GM19328 (cell line): ENCODE measurements at regions not wholly inside any gene's neighbourhood (a gene's known extent, or its start where the extent isn't known, plus 50 kb on each side); places are given as distances from the start of the nearest gene placed in this dataset.
"Not testable (repeated sequence)": the region's sequence is repeated elsewhere in the genome, so short reads cannot be mapped to it uniquely, and the experiment has no call there.

Source experiments
- ATAC-seq: cut with Tn5 transposase; IDR thresholded peaks from one replicate; pipeline ENCODE4 v1.9.1; 2021; ENCODE audit warnings: mild to moderate bottlenecking, moderate library complexity; ENCODE audit not compliant: unreplicated experiment

DNA sequence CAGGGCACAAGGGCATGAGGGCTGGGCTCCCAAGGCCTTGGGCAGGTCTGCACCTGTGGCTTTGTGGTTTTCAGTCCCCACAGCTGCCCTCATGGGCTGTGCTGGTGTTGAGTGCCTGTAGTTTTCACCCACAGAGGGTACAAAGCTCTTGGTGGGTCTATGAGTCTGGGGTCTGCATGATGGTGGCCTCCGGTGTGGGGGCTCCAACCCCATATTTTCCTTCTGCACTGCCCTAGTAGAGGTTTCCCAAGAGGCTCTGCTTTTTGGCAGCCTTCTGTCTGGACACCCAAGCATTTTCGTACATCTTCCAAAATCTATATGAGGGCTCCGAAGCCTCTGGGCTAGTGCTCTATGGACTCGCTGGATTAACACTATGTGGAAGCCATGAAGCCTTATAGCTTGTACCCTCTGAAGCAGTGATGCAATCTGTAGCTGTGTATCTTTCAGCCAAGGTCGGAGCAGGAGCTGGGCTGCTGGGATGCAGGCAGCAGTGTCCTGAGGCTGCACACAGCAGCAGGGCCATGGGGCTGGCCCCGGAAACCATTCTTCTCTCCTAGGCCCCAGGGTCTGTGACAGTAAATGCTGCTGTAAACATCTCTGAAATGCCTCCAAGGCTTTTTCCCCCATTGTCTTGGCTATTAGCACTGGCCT, 240.3 kb downstream of the CWH43 start:
- ATAC-seq = not testable (repeated sequence)

DNA sequence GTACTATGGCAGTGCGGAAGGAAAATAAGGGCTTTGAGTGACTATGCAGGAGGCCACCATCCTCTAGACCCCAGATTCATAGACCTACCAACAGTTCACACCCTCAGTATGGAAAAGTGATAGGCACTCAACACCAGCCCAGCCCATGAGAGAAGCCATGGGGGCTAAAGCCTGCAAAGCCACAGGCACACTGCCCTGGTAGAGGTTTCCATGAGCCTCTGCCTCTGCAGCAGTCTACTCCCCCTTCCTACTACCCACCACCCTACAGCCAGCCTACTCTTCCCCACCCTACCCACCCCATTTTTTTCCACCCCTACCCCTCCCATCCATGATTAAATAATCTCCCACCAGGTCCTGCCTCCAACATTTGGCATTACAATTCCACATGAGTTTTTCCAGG, 241.9 kb downstream of the CWH43 start:
- not testable (repeated sequence) for ATAC-seq

DNA sequence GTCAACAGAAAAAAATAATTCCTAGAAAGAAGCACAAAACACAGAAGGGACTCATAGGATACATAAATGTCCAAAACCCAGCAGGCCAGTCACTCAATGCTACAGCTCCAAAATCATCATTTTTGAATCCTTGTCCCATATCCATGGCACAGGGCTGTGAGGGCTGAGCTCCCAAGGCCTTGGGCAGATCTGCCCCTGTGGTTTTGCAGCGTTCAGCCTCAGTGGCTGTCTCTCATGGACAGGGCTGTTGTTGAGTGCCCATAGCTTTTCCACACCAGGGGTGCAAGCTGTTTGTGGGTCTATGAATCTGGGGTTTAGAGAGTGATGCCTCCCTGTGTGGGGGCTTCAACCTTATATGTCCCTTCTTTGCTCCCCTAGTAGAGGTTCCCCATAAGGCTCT, 243.2 kb downstream of the CWH43 start:
- not testable (repeated sequence) for ATAC-seq

DNA sequence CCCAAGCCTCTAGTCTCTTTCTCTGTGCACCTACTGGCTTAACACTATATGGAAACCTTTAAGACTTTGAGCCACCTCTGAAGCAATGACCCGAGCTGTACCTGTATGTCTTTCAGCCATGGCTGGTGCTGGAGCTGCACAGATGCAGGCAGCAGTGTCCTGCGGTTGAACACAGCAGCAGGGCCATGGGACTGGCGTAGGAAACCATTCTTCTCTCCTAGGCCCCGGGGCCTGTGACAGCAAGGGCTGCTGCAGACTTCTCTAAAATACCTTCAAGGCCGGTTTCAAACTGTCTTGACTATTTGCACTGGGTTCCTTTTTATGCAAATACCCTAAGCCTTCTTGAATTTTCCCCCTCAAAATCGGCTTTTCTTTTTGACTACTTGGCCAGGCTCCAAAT, 243.6 kb downstream of the CWH43 start:
- not testable (repeated sequence) for ATAC-seq

DNA sequence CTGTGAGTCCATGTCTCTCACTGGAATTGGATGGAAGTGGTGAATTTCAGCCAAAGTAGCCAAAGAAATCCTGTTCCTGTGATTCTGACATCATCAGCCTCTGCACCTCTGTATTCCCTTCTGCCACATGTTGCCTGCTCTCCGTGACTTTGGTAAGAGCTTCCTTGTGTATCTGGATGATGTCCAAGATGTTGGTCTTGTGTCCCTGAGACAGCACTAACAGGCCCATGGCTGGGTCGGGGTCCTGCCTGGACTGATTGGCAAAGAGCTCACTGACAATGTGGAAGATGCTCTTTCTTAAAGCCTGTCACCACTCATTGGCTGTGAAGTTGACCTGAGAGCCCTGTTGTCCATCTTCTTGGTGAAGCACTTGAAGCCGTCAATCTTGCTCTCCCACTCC, 247.3 kb downstream of the CWH43 start:
- not testable (repeated sequence) for ATAC-seq

DNA sequence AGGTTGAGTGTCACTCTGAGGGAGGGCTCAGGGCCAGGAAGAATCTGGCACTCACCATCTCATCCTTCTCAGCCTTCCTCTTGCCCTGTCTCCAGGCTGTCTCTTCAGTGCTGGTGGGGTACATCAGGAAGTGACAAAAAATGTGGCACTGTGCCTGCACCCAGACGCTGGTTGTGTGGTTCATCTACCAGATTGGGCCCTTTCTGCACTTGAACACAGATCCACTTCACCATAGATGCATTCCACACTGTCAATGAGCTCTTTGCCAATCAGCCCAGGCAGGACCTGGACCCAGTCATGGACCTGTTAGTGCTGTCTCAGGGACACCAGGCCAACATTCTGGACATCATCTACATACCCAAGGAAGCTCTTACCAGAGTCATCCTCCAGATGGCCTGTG, 247.7 kb downstream of the CWH43 start:
- not testable (repeated sequence) for ATAC-seq

DNA sequence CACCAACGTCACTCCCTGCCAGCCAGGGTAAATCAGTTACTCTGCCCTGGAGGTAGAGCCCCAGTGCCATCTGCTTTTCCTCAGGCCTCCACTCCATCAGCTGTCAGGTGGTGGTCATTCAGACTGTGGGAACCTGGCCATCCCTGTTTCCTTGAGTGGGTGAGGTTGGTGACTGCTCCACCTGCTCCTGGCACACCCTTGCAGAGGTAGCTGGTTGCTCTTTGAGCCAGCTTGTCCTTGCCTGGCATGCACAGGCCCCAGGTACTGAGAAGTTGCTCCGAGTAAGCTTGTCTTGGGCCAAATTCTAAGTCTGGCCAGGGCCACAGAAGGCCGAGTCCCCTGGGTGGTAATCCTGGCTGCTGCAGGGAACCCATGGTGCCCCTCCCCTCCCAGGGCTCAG, 248.3 kb downstream of the CWH43 start:
- not testable (repeated sequence) for ATAC-seq

DNA sequence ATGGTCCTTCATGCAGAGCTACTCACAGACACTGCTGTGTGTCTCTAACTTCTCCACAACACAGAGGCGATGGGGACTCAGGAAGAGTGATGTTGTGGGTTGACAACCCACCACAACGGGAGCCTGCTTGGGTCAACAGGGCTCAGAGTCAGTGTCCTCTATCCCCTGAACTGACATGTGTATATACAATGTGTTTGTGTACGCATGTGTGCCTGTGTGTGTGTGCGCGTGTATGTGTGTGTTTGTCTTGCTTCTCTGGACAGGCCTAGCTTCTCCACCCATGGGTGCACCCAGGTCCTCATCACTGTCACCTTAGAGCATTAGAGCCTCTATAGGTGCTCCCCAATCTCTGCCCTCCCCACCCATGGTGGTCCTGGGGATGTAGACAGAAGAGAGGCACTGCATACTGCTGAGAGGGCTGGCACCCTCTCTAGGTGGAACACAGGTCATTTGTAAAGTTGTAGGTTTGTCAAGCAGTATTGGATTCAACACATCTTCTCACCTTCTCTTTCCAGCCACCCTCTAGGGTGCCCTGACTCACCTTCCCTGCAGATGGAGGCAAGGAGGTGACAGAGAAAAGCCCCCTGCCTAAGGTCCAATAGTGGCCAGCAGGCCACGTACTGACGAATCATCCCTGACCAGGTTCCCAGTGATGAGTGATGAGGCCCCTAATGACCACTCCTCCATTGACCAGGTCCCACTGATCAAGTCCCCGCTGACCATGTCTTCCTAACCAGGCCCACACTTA, 249.5 kb downstream of the CWH43 start:
- not testable (repeated sequence) for ATAC-seq

DNA sequence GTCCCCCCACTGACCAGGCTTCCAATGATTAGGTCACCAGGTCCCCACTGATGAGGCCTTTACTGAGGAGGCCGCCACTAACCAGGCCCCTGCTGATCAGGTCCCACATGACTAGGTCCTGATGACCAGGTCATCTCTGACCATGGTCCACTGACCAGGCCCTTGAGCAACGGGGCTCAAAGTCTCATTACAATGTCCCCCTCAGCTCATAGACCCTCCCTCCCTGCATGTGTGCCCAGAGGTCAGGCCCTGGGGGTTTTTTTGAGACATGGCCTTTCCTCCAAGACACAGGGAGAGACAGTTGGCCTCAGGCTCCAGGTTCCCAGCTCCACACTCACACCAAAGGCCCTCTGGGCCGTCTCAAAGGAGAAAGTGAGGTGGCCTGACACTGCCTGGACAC, 250.4 kb downstream of the CWH43 start:
- ATAC-seq = not testable (repeated sequence)

DNA sequence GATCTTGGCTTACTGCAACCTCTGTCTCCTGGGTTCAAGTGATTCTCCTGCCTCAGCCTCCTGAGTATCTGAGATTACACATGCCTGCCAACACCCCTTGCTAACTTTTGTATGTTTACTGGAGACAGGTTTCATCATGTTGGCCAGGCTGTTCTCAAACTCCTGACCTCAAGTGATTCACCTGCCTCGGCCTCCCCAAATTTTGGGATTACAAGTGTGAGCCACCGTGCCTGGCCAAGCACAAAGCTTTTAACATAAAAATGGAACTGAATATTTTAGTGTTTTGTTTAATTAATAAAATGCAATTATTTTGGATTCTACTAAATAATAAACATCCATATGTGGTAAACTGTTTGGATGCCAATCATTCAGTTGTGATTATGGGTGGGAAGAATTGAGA, 255.2 kb downstream of the CWH43 start:
- not testable (repeated sequence) for ATAC-seq

DNA sequence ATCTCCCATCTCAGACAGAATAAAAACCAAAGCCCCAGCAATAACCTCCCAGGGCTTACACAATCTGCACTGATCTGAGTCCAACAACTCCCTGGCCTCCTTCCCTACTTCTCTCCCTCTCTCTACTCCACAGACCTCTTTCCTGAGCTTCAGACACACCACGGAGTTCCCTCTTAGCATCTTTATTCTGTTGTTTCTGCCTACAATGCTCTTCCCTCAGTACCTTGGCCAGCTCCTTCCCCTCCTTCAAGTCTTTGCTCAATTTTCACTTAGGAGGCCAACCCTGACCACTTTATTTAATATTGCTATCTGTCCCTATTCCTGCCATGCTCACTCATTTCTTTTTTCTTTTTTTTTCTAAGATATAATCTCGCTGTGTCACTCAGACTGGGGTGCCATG, 276.7 kb downstream of the CWH43 start:
- ATAC-seq = not testable (repeated sequence)

DNA sequence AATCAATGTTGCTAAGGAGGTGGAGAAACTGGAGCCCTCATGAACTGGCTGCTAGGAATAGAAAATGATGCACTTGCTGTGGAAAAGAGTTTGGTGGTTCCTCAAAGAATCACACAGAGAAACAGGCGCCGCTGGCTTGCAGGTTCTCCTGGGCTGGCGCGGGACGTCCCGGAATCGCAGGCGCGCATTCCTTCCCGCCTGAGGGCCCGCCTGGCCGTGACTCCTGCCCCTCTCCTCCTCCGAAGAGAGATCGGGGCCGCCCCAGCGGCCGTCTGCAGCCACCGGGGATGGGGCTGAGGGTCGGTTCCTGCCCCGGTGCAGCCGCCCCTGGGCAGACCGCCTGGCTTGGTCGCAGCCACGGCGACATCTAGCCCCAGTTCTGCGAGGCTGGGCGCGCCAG, 284.4 kb downstream of the CWH43 start:
- ATAC-seq = not testable (repeated sequence)

DNA sequence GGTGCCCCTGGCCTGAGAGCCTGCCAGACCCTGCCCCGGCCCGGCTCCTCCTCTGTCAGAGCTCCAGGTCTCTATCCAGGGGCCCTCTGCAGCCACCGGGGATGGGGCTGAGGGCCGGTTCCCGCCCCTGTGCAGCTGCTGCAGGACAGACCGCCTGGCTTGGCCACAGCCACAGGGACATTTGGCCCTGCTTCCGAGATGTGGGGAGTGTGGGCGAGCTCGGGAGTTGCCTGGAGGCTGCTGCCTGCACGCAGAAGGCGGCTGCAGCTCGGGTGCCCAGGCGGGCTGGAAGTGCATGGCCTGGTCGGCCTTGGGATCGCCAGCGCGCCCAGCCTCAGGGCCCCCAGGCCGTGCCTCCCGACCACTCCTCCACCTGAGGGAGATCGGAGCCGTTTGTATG, 284.8 kb downstream of the CWH43 start:
- ATAC-seq = not testable (repeated sequence)

DNA sequence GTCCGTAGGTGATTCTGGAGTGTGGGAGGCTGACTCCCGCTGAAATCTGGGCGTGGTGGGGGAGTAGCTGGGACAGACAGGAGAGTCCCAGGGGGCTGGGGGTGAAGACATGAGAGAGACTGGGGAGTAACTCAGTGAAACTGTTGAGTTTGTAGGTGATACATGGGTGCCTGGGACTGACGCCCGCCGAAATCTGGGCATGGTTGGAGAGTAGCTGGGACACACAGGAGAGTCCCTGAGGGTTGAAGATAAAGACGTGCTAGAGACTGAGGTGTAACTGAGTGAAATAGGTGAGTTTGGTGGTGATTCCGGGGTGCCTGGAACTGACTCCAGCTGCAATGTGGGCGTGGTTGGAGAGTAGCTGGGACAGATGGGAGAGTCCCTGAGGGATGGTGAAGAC, 299.8 kb downstream of the CWH43 start:
- not testable (repeated sequence) for ATAC-seq

DNA sequence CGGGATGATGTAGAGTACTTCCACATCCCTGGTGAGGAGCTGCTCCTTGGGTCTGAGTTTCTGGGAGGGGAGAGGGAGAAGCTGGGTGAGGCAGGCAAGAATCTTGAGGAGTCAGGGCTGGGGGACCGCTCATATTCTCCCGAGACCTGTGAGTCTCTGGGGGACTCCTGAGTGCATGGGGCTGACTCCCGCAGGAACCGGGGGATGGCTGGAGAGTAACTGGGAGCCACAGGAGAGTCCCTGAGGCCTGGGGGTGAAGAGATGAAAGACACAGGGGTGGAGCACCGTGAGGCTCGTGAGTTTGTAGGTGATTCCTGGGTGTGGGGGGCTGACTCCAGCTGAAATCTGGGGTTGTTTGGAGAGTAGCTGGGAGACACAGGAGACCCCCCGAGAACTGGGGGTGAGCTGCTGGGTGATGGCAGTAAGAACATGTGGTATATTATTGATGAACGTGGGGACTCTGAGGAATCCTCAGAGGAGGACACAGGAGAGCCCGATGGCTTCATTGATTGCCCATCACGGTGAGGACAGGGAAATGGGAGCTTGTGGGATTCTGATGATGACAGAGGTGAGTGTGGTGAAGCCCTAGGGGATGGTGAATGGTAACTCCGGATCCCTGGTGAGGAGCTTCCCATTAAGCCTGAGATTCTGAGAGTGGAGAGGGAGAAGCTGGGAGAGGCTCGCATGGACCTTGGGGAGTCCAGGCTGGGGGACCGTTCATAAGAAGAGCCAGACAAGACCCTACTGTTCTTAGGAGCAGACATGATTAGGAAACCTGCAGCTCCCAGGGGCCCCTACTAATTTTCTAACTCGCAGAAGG, 301.1 kb downstream of the CWH43 start:
- not testable (repeated sequence) for ATAC-seq

DNA sequence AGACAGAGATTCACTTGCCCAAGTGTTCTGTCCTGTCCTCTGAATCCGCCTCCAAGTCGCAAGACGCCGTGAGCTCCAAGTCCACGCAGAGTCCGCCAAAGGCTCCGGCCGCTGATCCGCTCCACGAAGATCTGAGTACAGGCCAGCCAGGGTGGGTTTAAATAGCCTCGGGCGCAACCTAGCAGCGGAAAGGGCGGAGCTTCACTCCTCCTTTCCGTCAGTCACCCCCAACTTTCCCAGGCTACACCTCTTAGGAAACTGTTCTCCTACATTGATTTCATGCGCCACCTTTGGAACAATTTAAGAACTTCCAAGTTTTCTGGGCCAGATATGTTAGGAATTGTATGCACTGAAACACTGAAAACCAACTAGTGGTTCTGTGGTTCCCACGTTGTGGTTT, 301.8 kb downstream of the CWH43 start:
- ATAC-seq = not testable (repeated sequence)

DNA sequence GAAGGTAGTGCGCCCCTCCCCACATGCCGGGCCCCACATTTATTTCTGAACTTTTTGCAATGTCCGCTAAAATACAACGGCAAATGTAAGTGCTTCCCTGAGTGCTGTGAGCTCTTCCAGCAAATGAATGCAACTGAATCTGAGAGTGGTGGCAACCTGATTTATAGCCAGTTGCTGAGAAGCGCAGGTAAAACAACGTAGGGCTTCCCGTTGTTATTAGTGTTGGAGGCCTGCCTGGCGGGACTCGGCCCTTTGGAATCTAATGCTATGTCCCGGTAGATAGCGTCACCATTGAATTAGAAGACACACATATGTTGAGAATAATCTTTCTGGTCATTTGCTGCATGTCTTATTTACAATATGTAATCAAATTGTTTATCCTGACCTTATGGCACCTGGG, 302.7 kb downstream of the CWH43 start:
- not testable (repeated sequence) for ATAC-seq

DNA sequence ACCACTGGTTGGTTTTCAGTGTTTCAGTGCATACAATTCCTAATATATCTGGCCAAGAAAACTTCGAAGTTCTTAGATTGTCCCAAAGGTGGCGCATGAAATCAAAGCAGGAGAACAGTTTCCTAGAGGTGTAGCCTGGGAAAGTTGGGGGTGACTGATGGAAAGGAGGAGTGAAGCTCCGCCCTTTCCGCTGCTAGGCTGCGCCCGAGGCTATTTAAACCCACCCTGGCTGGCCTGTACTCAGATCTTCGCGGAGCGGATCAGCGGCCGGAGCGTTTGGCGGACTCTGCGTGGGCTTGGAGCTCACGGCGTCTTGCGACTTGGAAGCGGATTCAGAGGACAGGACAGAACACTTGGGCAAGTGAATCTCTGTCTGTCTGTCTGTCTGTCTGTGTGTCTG, 328.7 kb downstream of the CWH43 start:
- not testable (repeated sequence) for ATAC-seq

DNA sequence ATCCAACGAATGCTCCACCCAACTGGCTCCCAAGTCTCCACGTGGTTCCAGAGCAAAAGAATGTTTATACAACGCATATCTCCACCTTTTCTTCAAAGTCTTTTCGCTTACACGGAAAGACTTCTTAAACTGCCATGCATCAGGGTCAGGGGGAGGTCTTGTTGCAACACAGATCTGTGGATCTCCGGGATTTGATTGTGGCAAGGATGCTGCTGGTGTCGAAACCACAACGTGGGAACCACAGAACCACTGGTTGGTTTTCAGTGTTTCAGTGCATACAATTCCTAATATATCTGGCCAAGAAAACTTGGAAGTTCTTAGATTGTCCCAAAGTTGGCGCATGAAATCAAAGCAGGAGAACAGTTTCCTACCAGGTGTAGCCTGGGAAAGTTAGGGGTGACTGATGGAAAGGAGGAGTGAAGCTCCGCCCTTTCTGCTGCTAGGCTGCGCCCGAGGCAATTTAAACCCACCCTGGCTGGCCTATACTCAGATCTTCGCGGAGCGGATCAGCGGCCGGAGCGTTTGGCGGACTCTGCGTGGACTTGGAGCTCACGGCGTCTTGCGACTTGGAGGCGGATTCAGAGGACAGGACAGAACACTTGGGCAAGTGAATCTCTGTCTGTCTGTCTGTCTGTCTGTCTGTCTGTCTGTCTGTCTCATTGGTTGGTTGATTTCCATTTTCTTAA, 334.8 kb downstream of the CWH43 start:
- not testable (repeated sequence) for ATAC-seq

DNA sequence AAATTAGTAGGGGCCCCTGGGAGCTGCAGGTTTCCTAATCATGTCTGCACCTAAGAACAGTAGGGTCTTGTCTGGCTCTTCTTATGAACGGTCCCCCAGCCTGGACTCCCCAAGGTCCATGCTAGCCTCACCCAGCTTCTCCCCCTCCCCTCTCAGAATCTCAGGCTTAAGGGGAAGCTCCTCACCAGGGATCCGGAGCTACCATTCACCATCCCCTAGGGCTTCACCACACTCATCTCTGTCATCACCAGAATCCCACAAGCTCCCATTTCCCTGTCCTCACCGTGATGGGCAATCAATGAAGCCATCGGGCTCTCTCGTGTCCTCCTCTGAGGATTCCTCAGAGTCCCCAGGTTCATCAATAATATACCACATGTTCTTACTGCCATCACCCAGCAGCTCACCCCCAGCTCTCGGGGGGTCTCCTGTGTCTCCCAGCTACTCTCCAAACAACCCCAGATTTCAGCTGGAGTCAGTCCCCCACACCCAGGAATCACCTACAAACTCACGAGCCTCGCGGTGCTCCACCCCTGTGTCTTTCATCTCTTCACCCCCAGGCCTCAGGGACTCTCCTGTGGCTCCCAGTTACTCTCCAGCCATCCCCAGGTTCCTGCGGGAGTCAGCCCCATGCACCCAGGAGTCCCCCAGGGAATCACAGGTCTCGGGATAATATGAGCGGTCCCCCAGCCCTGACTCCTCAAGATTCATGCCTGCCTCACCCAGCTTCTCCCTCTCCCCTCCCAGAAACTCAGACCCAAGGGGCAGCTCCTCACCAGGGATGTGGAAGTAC, 335.6 kb downstream of the CWH43 start:
- not testable (repeated sequence) for ATAC-seq
